HepG2 (cell line): ENCODE measurements at regions not wholly inside any gene's neighbourhood (a gene's known extent, or its start where the extent isn't known, plus 50 kb on each side); places are given as distances from the start of the nearest gene placed in this dataset.

Experiments used
- ATAC-seq: fragments of 200-7000 bp; cut with Tn5 transposase; 3 replicates; pipeline ENCODE4 v1.9.1; 2020; ENCODE audit warnings: mild to moderate bottlenecking, moderate library complexity
- BruUV-seq: library from RNA; stranded (reverse); fragments of 400-500 nt; replicated peaks from 2 replicates; lab custom pipeline; 2021; lab: Mats Ljungman, UMichigan
- CTCF ChIA-PET: fragments of 300-600 bp; formaldehyde crosslinking; extraction: SDS; loops from one replicate; lab custom pipeline; 2021; ENCODE audit warnings: low total read pairs, inconsistent platforms, low intra/inter-chr PET ratio; lab: Yijun Ruan, JAX
- POLR2A ChIA-PET: fragments of 350-600 bp; sonication (Branson Sonifier 250); formaldehyde crosslinking; loops from one replicate; lab custom pipeline; 2020; ENCODE audit warnings: antibody characterized with exemption, inconsistent platforms; lab: Yijun Ruan, JAX
- DNase-seq: peaks from one replicate; pipeline ENCODE4 v3.0.0-alpha.2; 2015; ENCODE audit warnings: low spot score
- FAIRE-seq: peaks from 3 replicates; lab custom pipeline; 2011; peaks lifted over from hg19 to GRCh38; lab: Jason Lieb, UNC
- H2AFZ ChIP-seq: one replicate; pipeline ENCODE4 v1.6.1; 2011; ENCODE audit warnings: low read length, inconsistent platforms
- H3K27ac ChIP-seq: fragments of 300-600 bp; 3 replicates; pipeline ENCODE4 v1.8.0; 2011; ENCODE audit warnings: mixed run types, mild to moderate bottlenecking, mixed read lengths, low read length, inconsistent platforms; ENCODE audit not compliant: insufficient read depth; ENCODE audit errors: extremely low read length
- H3K27me3 ChIP-seq, 2 experiments: fragments of 200-600 bp in 1 of 2; 2 replicates in 1 of 2; 3 replicates in 1 of 2; pipeline versions ENCODE4 v1.6.0 to v1.8.0; 2011; ENCODE audit warnings: low read length in 2 of 2, mild to moderate bottlenecking in 2 of 2, moderate library complexity in 2 of 2, inconsistent platforms in 1 of 2; ENCODE audit not compliant: insufficient read depth in 2 of 2, control insufficient read depth in 1 of 2
- H3K36me3 ChIP-seq, 2 experiments: fragments of 200-600 bp in 1 of 2; replicated peaks in 1 of 2; 2 replicates in 1 of 2; 3 replicates in 1 of 2; pipeline versions ENCODE4 v1.5.1 to v1.8.0; 2011; ENCODE audit warnings: low read length in 2 of 2, inconsistent platforms in 1 of 2; ENCODE audit not compliant: insufficient read depth in 2 of 2, control insufficient read depth in 1 of 2
- H3K4me1 ChIP-seq: 2 replicates; pipeline ENCODE4 v1.5.1; 2012; ENCODE audit warnings: low read length, inconsistent platforms; ENCODE audit not compliant: insufficient read depth
- H3K4me2 ChIP-seq: 2 replicates; pipeline ENCODE4 v1.6.0; 2011; ENCODE audit warnings: low read depth, low read length, inconsistent platforms
- H3K4me3 ChIP-seq, 3 experiments: fragments of 200-600 bp in 1 of 3; sonication (generic), shearing (Covaris generic) in 1 of 3; replicated peaks in 1 of 3; 2 replicates each; pipeline ENCODE4 v1.5.1; 2011 to 2016; ENCODE audit warnings: low read length in 3 of 3, inconsistent platforms in 2 of 3, low read depth in 2 of 3, mild to moderate bottlenecking in 2 of 3, control low read depth in 1 of 3, mixed read lengths in 1 of 3; ENCODE audit not compliant: insufficient read depth in 1 of 3
- H3K79me2 ChIP-seq: one replicate; pipeline ENCODE4 v1.6.1; 2011; ENCODE audit warnings: low read length, inconsistent platforms; ENCODE audit not compliant: insufficient read depth
- H3K9ac ChIP-seq: 2 replicates; pipeline ENCODE4 v1.6.0; 2011; ENCODE audit warnings: mild to moderate bottlenecking, low read depth, low read length, inconsistent platforms; ENCODE audit not compliant: insufficient read depth
- H3K9me3 ChIP-seq: 2 replicates; pipeline ENCODE4 v1.5.1; 2012; ENCODE audit warnings: mild to moderate bottlenecking, low read length
- H4K20me1 ChIP-seq: 2 replicates; pipeline ENCODE4 v1.6.0; 2011; ENCODE audit warnings: inconsistent platforms, mild to moderate bottlenecking, low read length, moderate library complexity; ENCODE audit not compliant: insufficient read depth
- CHD2 ChIP-seq: IDR thresholded peaks from 2 replicates; pipeline ENCODE4 v1.6.1; 2011; ENCODE audit warnings: low read depth, low read length, improper control_type of control experiment
- FOSL1 ChIP-seq: sonication (generic); formaldehyde crosslinking; IDR thresholded peaks from 2 replicates; pipeline ENCODE4 v1.9.0; 2021; ENCODE audit warnings: missing genetic modification reagents, borderline replicate concordance
- PRPF4 ChIP-seq: fragments of 200-400 bp; formaldehyde crosslinking; IDR thresholded peaks from 2 replicates; pipeline ENCODE4 v1.6.1; 2016; ENCODE audit warnings: low read length, low read depth; ENCODE audit not compliant: poor library complexity, severe bottlenecking
- SMARCE1 ChIP-seq: fragments of 450-650 bp; IDR thresholded peaks from 2 replicates; pipeline ENCODE4 v1.6.1; 2017; ENCODE audit warnings: borderline replicate concordance
- ZFP62 ChIP-seq: sonication (generic); formaldehyde crosslinking; IDR thresholded peaks from 2 replicates; pipeline ENCODE4 v1.4.0; 2020; ENCODE audit warnings: missing genetic modification reagents
- ZMAT3 ChIP-seq: sonication (generic); formaldehyde crosslinking; conservative IDR thresholded peaks from 2 replicates; pipeline ENCODE4 v1.7.0; 2021; ENCODE audit warnings: missing genetic modification reagents
- ZNF468 ChIP-seq: sonication (generic); formaldehyde crosslinking; IDR thresholded peaks from 2 replicates; pipeline ENCODE4 v1.8.0; 2022; ENCODE audit warnings: mild to moderate bottlenecking, moderate library complexity, missing genetic modification reagents
- ZNF746 ChIP-seq: sonication (generic); formaldehyde crosslinking; IDR thresholded peaks from 2 replicates; pipeline ENCODE4 v1.8.0; 2022; ENCODE audit warnings: mild to moderate bottlenecking, missing genetic modification reagents
- WGBS: methylation state at CpG from one replicate; pipeline ENCODE4 v1.1.6; 2017; ENCODE audit warnings: low lambda C conversion rate; 5-methylcytosine and 5-hydroxymethylcytosine counted together
- in situ Hi-C: cut with HindIII; loops from 2 replicates; pipeline ENCODE4 v1.10.0; 2017; ENCODE audit warnings: low pct_unique_long_range_greater_than_20kb; ENCODE audit not compliant: extremely low pct_ligation_motif_present
- intact Hi-C: fragments of 100-400 bp; cut with micrococcal nuclease; formaldehyde crosslinking; loops from one replicate; pipeline ENCODE4 v1.10.0; 2022; ENCODE audit not compliant: unreplicated experiment
- TF ChIP-seq, protein P1 (sequence below): sonication (generic); formaldehyde crosslinking; IDR thresholded peaks from 2 replicates; pipeline ENCODE4 v1.4.0; 2020; ENCODE audit warnings: mild to moderate bottlenecking, missing genetic modification reagents, borderline replicate concordance
- TF ChIP-seq, protein P2 (sequence below): sonication (generic); formaldehyde crosslinking; IDR thresholded peaks from 2 replicates; pipeline ENCODE4 v1.5.0; 2020; ENCODE audit warnings: mild to moderate bottlenecking, missing genetic modification reagents, moderate library complexity
- TF ChIP-seq, protein P3 (sequence below): sonication (generic); formaldehyde crosslinking; IDR thresholded peaks from 2 replicates; pipeline ENCODE4 v1.9.0; 2021; ENCODE audit warnings: missing genetic modification reagents, mild to moderate bottlenecking, borderline replicate concordance

DNA sequence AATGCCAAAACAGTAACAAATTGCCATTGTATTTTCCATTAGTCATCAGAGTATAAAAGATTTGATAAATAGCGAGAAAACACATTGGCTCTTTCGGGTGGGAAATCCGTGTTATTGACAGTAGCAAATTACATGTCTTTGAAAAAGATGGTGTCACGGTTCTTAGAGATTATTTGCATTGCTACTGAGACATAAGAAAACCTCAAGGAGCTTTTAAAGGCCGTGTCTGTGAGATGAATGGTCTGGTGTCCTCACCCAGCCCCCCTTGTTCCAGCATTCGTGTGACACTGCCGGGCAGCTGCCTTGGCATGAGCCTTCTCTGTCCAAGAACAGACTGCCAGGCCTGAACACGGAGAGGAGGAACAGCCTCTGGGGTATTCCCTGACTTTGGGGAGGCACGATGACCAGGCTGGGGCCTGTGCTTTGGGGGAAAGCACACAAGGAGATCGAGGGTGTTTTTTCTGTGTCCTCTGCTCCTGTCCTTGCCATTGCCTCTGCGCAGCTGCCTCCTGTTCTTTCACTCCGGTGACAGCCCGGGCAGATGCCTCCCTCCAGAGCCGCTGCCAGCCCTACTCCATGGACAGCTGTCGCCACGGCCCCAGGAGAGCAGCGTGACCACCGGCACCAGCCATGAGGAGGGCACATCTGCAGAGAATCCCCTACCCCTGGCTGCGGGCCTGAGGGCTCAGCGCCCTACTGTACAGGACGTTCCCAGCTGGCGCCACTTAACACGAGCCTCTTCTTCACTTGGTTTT, 167.7 kb upstream of the CDYL start:
- CTCF ChIA-PET = no interaction called here
- Histone ChIP-seq H3K4me1 (no peaks in the 10 kb centered on the region), H3K9me3 (no peaks in the 10 kb centered on the region), H2AFZ (no peak overlapping the region), H3K4me3 (no peak overlapping the region), H3K4me2 (no peak overlapping the region), H3K27ac (no peak overlapping the region), H3K27me3 (peaks cover 4 to 76% of the 10 kb centered on the region in 2 experiments; a peak in 3 of 5 replicates), H4K20me1 (no peaks in the 10 kb centered on the region), H3K9ac (no peak overlapping the region), H3K79me2 (no peaks in the 10 kb centered on the region), H3K36me3 (no peaks in the 10 kb centered on the region)
- no peak for FAIRE-seq
- 31% methylated on average over 21 of the region's 23 CpGs for WGBS
- no TSS peak for BruUV-seq
- in situ Hi-C loops (no loop called here), intact Hi-C loops (no loop called here)
- no peak for ATAC-seq
- POLR2A ChIA-PET = no interaction called here
- DNase-seq = no peak
- TF ChIP-seq PRPF4 (no peak), SMARCE1 (no peak), ZFP62 (no peak), ZNF468 (CRISPR knock-in tag) (no peak), CHD2 (no peak), ZNF746 (CRISPR knock-in tag) (no peak), ZMAT3 (CRISPR knock-in tag) (no peak), FOSL1 (CRISPR knock-in tag) (no peak)
- TF ChIP-seq, protein P1, sequence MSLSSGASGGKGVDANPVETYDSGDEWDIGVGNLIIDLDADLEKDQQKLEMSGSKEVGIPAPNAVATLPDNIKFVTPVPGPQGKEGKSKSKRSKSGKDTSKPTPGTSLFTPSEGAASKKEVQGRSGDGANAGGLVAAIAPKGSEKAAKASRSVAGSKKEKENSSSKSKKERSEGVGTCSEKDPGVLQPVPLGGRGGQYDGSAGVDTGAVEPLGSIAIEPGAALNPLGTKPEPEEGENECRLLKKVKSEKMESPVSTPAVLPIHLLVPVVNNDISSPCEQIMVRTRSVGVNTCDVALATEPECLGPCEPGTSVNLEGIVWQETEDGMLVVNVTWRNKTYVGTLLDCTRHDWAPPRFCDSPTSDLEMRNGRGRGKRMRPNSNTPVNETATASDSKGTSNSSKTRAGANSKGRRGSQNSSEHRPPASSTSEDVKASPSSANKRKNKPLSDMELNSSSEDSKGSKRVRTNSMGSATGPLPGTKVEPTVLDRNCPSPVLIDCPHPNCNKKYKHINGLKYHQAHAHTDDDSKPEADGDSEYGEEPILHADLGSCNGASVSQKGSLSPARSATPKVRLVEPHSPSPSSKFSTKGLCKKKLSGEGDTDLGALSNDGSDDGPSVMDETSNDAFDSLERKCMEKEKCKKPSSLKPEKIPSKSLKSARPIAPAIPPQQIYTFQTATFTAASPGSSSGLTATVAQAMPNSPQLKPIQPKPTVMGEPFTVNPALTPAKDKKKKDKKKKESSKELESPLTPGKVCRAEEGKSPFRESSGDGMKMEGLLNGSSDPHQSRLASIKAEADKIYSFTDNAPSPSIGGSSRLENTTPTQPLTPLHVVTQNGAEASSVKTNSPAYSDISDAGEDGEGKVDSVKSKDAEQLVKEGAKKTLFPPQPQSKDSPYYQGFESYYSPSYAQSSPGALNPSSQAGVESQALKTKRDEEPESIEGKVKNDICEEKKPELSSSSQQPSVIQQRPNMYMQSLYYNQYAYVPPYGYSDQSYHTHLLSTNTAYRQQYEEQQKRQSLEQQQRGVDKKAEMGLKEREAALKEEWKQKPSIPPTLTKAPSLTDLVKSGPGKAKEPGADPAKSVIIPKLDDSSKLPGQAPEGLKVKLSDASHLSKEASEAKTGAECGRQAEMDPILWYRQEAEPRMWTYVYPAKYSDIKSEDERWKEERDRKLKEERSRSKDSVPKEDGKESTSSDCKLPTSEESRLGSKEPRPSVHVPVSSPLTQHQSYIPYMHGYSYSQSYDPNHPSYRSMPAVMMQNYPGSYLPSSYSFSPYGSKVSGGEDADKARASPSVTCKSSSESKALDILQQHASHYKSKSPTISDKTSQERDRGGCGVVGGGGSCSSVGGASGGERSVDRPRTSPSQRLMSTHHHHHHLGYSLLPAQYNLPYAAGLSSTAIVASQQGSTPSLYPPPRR = no peak
- TF ChIP-seq, protein P2, sequence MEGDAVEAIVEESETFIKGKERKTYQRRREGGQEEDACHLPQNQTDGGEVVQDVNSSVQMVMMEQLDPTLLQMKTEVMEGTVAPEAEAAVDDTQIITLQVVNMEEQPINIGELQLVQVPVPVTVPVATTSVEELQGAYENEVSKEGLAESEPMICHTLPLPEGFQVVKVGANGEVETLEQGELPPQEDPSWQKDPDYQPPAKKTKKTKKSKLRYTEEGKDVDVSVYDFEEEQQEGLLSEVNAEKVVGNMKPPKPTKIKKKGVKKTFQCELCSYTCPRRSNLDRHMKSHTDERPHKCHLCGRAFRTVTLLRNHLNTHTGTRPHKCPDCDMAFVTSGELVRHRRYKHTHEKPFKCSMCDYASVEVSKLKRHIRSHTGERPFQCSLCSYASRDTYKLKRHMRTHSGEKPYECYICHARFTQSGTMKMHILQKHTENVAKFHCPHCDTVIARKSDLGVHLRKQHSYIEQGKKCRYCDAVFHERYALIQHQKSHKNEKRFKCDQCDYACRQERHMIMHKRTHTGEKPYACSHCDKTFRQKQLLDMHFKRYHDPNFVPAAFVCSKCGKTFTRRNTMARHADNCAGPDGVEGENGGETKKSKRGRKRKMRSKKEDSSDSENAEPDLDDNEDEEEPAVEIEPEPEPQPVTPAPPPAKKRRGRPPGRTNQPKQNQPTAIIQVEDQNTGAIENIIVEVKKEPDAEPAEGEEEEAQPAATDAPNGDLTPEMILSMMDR (CRISPR knock-in tag) = no peak
- TF ChIP-seq, protein P3, sequence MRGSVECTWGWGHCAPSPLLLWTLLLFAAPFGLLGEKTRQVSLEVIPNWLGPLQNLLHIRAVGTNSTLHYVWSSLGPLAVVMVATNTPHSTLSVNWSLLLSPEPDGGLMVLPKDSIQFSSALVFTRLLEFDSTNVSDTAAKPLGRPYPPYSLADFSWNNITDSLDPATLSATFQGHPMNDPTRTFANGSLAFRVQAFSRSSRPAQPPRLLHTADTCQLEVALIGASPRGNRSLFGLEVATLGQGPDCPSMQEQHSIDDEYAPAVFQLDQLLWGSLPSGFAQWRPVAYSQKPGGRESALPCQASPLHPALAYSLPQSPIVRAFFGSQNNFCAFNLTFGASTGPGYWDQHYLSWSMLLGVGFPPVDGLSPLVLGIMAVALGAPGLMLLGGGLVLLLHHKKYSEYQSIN (CRISPR knock-in tag) = no peak
